OCI-LY1 (cell line): ENCODE measurements at regions not wholly inside any gene's neighbourhood (a gene's known extent, or its start where the extent isn't known, plus 50 kb on each side); places are given as distances from the start of the nearest gene placed in this dataset.

Experiments used
- H2AFZ ChIP-seq: fragments of 200-600 bp; sonication (generic), shearing (Covaris generic); 2 replicates; pipeline ENCODE4 v1.6.0; 2014; ENCODE audit warnings: antibody characterized with exemption, mild to moderate bottlenecking, low read length
- H3F3A ChIP-seq: fragments of 200-600 bp; sonication (generic), shearing (Covaris generic); 2 replicates; pipeline ENCODE4 v1.6.0; 2014; ENCODE audit warnings: mild to moderate bottlenecking, antibody characterized with exemption, low read length, moderate library complexity; ENCODE audit not compliant: insufficient read depth
- H3K27ac ChIP-seq: fragments of 200-600 bp; sonication (generic); 2 replicates; pipeline ENCODE4 v1.5.1; 2014; ENCODE audit warnings: low read length, mixed run types, mild to moderate bottlenecking, low read depth; ENCODE audit not compliant: poor library complexity, severe bottlenecking
- H3K27me3 ChIP-seq: fragments of 200-600 bp; sonication (generic); 2 replicates; pipeline ENCODE4 v1.6.0; 2014; ENCODE audit warnings: antibody characterized with exemption, mild to moderate bottlenecking, low read length, moderate library complexity; ENCODE audit not compliant: insufficient read depth
- H3K36me3 ChIP-seq: fragments of 200-600 bp; sonication (generic); 2 replicates; pipeline ENCODE4 v1.6.1; 2014; ENCODE audit warnings: mild to moderate bottlenecking, antibody characterized with exemption, low read length, moderate library complexity, mixed read lengths; ENCODE audit not compliant: insufficient read depth
- H3K4me1 ChIP-seq: fragments of 200-600 bp; sonication (generic); 2 replicates; pipeline ENCODE4 v1.5.1; 2014; ENCODE audit warnings: mild to moderate bottlenecking, low read length, moderate library complexity; ENCODE audit not compliant: insufficient read depth, severe bottlenecking
- H3K4me2 ChIP-seq: fragments of 200-600 bp; sonication (generic), shearing (Covaris generic); 2 replicates; pipeline ENCODE4 v1.6.1; 2014; ENCODE audit warnings: low read length
- H3K4me3 ChIP-seq: fragments of 200-600 bp; sonication (generic); 2 replicates; pipeline ENCODE4 v1.5.1; 2014; ENCODE audit warnings: low read length, low read depth, mild to moderate bottlenecking, mixed read lengths; ENCODE audit not compliant: poor library complexity, severe bottlenecking
- H3K79me2 ChIP-seq: fragments of 200-600 bp; shearing (Covaris generic); 2 replicates; pipeline ENCODE4 v1.6.1; 2016; ENCODE audit warnings: mixed run types, low read length, mixed read lengths; ENCODE audit not compliant: insufficient read depth
- H3K9ac ChIP-seq: fragments of 200-600 bp; sonication (generic), shearing (Covaris generic); 2 replicates; pipeline ENCODE4 v1.6.1; 2014; ENCODE audit warnings: mild to moderate bottlenecking, low read length, mixed read lengths
- H3K9me2 ChIP-seq: fragments of 200-600 bp; sonication (generic), shearing (Covaris generic); 2 replicates; pipeline ENCODE4 v1.6.1; 2014; ENCODE audit warnings: low read depth, mild to moderate bottlenecking, low read length, mixed read lengths
- H3K9me3 ChIP-seq: fragments of 200-600 bp; shearing (Covaris generic); 2 replicates; pipeline ENCODE4 v1.6.1; 2014; ENCODE audit warnings: low read length, mixed read lengths
- H4K20me1 ChIP-seq: fragments of 200-600 bp; sonication (generic), shearing (Covaris generic); 2 replicates; pipeline ENCODE4 v1.6.0; 2016; ENCODE audit warnings: mild to moderate bottlenecking, low read length; ENCODE audit not compliant: insufficient read depth
- EZH2 ChIP-seq: fragments of 200-600 bp; sonication (generic), shearing (Covaris generic); IDR thresholded peaks from 2 replicates; pipeline ENCODE4 v1.8.0; 2017; ENCODE audit warnings: borderline replicate concordance, mixed run types, mild to moderate bottlenecking, antibody characterized with exemption, low read length, moderate library complexity, mixed read lengths
- TF ChIP-seq, protein P1 (sequence below): fragments of 200-600 bp; sonication (generic), shearing (Covaris generic); IDR thresholded peaks from 2 replicates; pipeline ENCODE4 v1.5.1; 2017; ENCODE audit warnings: mild to moderate bottlenecking, antibody characterized with exemption, low read length, moderate library complexity, mixed read lengths

GRCh38 chr7:155998328-155998691, 186.0 kb upstream of the SHH start:
- Histone ChIP-seq H3K4me3 (no peak overlapping the region), H3K9ac (no peak overlapping the region), H3K4me2 (no peak overlapping the region), H2AFZ (no peak overlapping the region), H3K36me3 (no peaks in the 10 kb centered on the region), H3K9me3 (no peaks in the 10 kb centered on the region), H3K4me1 (no peaks in the 10 kb centered on the region), H4K20me1 (no peaks in the 10 kb centered on the region), H3F3A (no peaks in the 10 kb centered on the region), H3K79me2 (no peaks in the 10 kb centered on the region), H3K9me2 (no peaks in the 10 kb centered on the region), H3K27me3 (peaks cover 3% of the 10 kb centered on the region; the same call in 1 of the 2 replicates), H3K27ac (no peak overlapping the region)
- TF ChIP-seq, protein P1, sequence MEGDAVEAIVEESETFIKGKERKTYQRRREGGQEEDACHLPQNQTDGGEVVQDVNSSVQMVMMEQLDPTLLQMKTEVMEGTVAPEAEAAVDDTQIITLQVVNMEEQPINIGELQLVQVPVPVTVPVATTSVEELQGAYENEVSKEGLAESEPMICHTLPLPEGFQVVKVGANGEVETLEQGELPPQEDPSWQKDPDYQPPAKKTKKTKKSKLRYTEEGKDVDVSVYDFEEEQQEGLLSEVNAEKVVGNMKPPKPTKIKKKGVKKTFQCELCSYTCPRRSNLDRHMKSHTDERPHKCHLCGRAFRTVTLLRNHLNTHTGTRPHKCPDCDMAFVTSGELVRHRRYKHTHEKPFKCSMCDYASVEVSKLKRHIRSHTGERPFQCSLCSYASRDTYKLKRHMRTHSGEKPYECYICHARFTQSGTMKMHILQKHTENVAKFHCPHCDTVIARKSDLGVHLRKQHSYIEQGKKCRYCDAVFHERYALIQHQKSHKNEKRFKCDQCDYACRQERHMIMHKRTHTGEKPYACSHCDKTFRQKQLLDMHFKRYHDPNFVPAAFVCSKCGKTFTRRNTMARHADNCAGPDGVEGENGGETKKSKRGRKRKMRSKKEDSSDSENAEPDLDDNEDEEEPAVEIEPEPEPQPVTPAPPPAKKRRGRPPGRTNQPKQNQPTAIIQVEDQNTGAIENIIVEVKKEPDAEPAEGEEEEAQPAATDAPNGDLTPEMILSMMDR, result no peak
- no peak for TF ChIP-seq EZH2

GRCh38 chr7:155997431-155998327, 185.4 kb upstream of the SHH start:
- no peak overlapping the region for H2AFZ ChIP-seq
- no peaks in the 10 kb centered on the region for H3K9me2 ChIP-seq
- no peak overlapping the region for H3K27ac ChIP-seq
- no peaks in the 10 kb centered on the region for H3K4me1 ChIP-seq
- H3K4me3 ChIP-seq, result no peak overlapping the region
- TF ChIP-seq, protein P1, result no peak
- TF ChIP-seq EZH2, result no peak
- H4K20me1 ChIP-seq, result no peaks in the 10 kb centered on the region
- no peaks in the 10 kb centered on the region for H3K79me2 ChIP-seq
- no peaks in the 10 kb centered on the region for H3K36me3 ChIP-seq
- no peak overlapping the region for H3K4me2 ChIP-seq
- no peaks in the 10 kb centered on the region for H3K9me3 ChIP-seq
- H3F3A ChIP-seq, result no peaks in the 10 kb centered on the region
- no peaks in the 10 kb centered on the region; the same call in 1 of the 2 replicates for H3K27me3 ChIP-seq
- H3K9ac ChIP-seq, result no peak overlapping the region

GRCh38 chr7:155996718-155997280, 184.5 kb upstream of the SHH start:
- no peak overlapping the region for H3K27ac ChIP-seq

More at GRCh38 chr7:155996718-155997280, 184.5 kb upstream of the SHH start:
- Histone ChIP-seq H3K9me3 (no peaks in the 10 kb centered on the region), H3K4me2 (no peak overlapping the region), H3K79me2 (no peaks in the 10 kb centered on the region), H4K20me1 (no peaks in the 10 kb centered on the region), H3K4me1 (no peaks in the 10 kb centered on the region), H3F3A (no peaks in the 10 kb centered on the region), H3K9ac (no peak overlapping the region), H3K4me3 (no peak overlapping the region), H2AFZ (no peak overlapping the region), H3K36me3 (no peaks in the 10 kb centered on the region), H3K27me3 (no peaks in the 10 kb centered on the region; the same call in 1 of the 2 replicates), H3K9me2 (no peaks in the 10 kb centered on the region)
- no peak for TF ChIP-seq EZH2
- TF ChIP-seq, protein P1, result no peak
